GM20000 (cell line): ENCODE measurements at regions not wholly inside any gene's neighbourhood (a gene's known extent, or its start where the extent isn't known, plus 50 kb on each side); places are given as distances from the start of the nearest gene placed in this dataset.

Source experiments
- DNase-seq: peaks from one replicate; pipeline ENCODE4 v3.0.0; 2012; ENCODE audit warnings: low spot score
- CTCF ChIP-seq: IDR thresholded peaks from 2 replicates; pipeline ENCODE4 v1.5.1; 2012; ENCODE audit warnings: mild to moderate bottlenecking, control low read depth; ENCODE audit errors: extremely low read depth, missing control alignments

- no peak for DNase-seq
- no peak for TF ChIP-seq CTCF
Measured at GRCh38 chr12:76701690-76702089, 62.2 kb upstream of the ZDHHC17 start.

- TF ChIP-seq CTCF, result no peak
- DNase-seq, result no peak
Measured at GRCh38 chr12:76702946-76703345, 61.0 kb upstream of the ZDHHC17 start.

DNA sequence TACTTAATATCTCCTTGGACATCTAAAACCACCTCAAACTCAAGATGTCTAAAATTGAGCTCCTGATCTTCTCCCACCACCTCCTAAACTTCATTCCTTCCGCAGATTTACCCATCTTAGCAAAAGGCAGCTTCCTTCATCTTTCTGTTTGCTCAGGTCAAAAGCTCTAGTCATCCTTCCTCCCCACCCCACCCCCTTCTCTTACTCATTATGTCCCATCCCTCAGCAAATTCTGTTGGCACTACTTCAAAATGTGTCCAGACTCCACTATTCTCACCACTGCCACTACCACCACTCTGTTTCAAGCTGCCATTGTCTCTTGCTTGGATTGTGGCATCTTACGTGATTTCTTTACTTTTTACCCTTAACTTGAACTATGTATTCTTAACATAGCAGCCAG lies 59.2 kb upstream of the ZDHHC17 start:
- no peak for TF ChIP-seq CTCF
- no peak for DNase-seq

DNA sequence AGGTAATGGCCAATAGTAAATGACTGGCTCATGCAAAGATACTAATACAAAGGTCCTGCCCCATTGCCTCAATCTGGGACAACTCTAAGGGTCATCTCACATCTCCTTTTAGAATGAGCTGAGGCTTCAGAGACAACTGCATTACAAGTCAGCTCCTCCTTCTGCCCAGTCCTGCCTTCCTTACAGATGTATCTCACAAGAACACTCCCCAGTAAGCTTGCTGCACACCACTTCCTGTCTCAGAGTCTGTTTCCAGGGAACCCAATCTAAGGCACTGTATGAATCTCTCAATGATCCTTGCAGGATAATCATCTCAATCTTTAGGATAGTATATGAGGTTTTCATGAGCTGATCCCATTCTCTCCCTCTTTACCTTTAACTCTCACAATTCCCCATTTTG lies 57.8 kb upstream of the ZDHHC17 start:
- no peak for TF ChIP-seq CTCF

GRCh38 chr12:76706761-76707160 lies 57.2 kb upstream of the ZDHHC17 start:
- TF ChIP-seq CTCF, result no peak
- no peak for DNase-seq

More for the DNA sequence above, 57.8 kb upstream of the ZDHHC17 start:
- no peak for DNase-seq

DNA sequence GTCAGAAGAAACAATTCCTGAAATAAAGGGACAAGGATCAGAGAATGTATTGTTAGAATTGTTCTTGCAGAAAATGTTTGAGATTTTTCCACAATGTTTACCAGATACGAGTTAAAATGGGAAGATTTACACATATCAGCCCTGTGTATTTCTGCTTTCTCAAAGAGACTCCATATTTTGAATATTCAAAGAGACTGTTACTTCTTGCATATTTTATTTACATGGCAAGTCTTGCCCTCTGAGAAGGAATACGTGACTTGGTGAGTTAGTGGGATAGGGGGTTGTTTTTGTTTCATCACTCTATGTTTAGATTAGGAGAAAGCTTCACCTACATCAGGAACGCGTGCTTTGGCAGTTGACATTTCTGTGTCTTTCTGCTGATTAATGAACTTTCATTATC lies 56.1 kb upstream of the ZDHHC17 start:
- TF ChIP-seq CTCF, result no peak

DNA sequence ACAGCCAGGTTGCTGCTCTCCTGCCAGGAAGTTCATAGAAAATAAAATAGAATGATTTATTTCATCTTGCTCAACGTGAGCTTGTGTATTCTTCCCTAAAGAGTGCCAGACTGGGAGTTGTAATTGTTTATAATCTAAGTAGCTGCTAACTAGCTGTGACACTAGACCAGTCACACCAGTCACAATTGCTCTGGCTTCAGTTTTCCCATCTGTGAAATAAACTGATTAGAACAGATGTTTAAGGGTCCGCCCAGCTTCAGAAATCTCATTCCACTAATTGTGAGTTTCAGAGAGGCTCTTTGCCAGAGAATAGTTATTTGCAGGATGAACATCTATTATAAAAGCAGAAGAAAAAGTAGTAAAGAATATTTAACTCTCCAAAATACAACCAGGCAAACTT lies 55.6 kb upstream of the ZDHHC17 start:
- no peak for DNase-seq
- TF ChIP-seq CTCF, result no peak

More for the DNA sequence above, 56.1 kb upstream of the ZDHHC17 start:
- DNase-seq, result no peak
